Ishikawa (cell line): ENCODE measurements at regions not wholly inside any gene's neighbourhood (a gene's known extent, or its start where the extent isn't known, plus 50 kb on each side); places are given as distances from the start of the nearest gene placed in this dataset.

Experiments used
- CEBPB ChIP-seq: IDR thresholded peaks from 2 replicates; pipeline ENCODE4 v1.6.1; 2012
- EGR1 ChIP-seq: IDR thresholded peaks from 2 replicates; pipeline ENCODE4 v1.6.1; 2012
- EP300 ChIP-seq: IDR thresholded peaks from 2 replicates; pipeline ENCODE4 v1.6.1; 2012; ENCODE audit warnings: borderline replicate concordance
- RAD21 ChIP-seq: IDR thresholded peaks from 2 replicates; pipeline ENCODE4 v1.6.1; 2012; ENCODE audit warnings: low read depth
- TAF1 ChIP-seq: IDR thresholded peaks from 2 replicates; pipeline ENCODE4 v1.6.1; 2012; ENCODE audit warnings: low read depth, mild to moderate bottlenecking
- TEAD4 ChIP-seq: IDR thresholded peaks from 2 replicates; pipeline ENCODE4 v1.6.1; 2012
- YY1 ChIP-seq: IDR thresholded peaks from 2 replicates; pipeline ENCODE4 v1.6.1; 2012; ENCODE audit warnings: low read depth
- ZBTB7A ChIP-seq: IDR thresholded peaks from 2 replicates; pipeline ENCODE4 v1.6.1; 2012; ENCODE audit warnings: low read depth
- TF ChIP-seq, protein P1 (sequence below): IDR thresholded peaks from 2 replicates; pipeline ENCODE4 v1.6.1; 2012

GRCh38 chr3:127041933-127042332 is 59.0 kb downstream of the PLXNA1 start:
- no peak for TF ChIP-seq ZBTB7A
- no peak for TF ChIP-seq EGR1
- TF ChIP-seq TEAD4 = no peak
- no peak for TF ChIP-seq TAF1
- TF ChIP-seq RAD21 = no peak
- TF ChIP-seq, protein P1, sequence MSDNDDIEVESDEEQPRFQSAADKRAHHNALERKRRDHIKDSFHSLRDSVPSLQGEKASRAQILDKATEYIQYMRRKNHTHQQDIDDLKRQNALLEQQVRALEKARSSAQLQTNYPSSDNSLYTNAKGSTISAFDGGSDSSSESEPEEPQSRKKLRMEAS = no peak
- no peak for TF ChIP-seq CEBPB
- TF ChIP-seq EP300 = no peak
- TF ChIP-seq YY1 = no peak
